ENCODE measurements at regions not wholly inside any gene's neighbourhood (a gene's known extent, or its start where the extent isn't known, plus 50 kb on each side); places are given as distances from the start of the nearest gene placed in this dataset.
"Not testable (repeated sequence)": the region's sequence is repeated elsewhere in the genome, so short reads cannot be mapped to it uniquely, and the experiment has no call there.

DNA sequence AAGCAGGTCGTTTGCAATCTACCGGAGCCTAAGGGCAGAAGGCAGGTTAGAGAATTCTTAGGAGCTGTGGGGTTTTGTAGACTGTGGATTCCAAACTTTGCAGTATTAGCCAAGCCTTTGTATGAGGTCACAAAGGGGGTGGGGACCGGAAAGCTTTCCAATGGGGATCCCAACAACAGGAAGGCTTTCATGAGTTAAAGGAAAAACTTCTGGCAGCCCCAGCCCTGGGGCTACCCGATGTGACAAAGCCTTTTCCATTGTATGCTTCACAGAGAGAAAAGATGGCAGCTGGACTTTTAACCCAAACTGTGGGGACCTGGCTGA, 199.2 kb upstream of the PZP start:
- DNase-seq = not testable (repeated sequence)

DNA sequence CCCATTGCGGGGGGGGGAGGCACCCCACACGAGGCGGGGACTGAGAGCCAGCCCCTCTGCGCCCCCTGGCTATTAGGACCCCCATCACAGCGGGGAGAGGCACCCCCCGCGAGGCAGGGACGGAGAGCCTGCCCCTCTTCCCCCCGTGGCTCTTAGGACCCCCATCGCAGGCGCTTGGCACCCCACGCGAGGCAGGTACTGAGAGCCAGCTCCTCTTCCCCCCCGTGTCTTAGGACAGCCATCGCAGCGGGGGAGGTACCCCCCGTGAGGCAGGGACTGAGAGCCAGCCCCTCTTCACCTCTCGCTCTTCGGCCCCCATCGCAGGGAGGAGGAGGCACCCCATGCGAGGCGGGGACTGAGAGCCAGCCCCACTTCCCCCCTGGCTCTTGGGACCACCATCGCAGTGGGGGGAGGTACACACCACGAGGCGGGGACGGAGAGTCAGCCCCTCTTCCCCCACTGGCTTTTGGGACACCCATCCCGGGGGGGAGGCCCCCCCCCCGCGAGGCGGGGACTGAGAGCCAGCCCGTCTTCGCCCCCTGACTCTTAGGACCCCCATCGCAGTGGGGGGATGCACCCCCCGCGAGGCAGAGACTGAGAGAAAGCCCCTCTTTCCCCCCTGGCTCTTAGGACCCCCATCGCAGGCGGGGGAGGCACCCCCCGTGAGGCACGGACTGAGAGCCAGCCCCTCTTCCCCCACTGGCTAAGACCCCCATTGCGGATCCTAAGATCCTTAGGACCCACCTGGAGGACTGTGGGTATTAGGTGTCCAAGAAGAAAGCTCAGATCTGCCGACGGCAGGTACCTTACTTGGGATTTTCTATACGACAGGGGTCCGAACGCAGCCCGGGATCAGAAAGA, 198.6 kb upstream of the PZP start:
- no peak for DNase-seq

DNA sequence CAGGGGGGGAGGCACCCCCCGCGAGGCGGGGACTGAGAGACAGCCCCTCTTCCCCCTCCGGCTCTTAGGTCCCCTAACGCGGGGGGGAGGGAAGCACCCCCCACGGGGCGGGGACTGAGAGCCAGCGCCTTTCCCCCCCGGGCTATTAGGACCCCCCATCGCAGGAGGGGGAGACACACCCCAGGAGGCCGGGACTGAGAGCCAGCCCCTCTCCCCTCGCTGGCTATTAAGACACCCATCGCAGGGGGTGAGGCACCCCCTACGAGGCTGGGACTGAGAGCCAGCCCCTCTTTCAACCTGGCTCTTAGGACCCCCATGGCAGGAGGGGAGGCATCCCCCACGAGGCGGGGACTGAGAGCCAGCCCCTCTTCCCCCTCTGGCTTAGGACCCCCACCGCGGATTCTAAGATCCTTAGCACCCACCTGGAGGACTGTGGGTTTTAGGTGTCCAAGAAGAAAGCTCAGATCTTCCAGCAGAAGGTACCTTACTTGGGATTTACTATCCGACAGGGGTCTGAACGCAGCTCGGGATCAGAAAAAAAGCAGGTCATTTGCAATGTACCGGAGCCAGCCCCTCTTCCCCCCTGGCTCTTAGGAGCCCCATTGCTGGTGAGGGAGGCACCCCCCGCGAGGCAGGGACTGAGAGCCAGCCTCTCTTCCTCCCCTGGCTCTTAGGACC, 197.8 kb upstream of the PZP start:
- no peak for DNase-seq

DNA sequence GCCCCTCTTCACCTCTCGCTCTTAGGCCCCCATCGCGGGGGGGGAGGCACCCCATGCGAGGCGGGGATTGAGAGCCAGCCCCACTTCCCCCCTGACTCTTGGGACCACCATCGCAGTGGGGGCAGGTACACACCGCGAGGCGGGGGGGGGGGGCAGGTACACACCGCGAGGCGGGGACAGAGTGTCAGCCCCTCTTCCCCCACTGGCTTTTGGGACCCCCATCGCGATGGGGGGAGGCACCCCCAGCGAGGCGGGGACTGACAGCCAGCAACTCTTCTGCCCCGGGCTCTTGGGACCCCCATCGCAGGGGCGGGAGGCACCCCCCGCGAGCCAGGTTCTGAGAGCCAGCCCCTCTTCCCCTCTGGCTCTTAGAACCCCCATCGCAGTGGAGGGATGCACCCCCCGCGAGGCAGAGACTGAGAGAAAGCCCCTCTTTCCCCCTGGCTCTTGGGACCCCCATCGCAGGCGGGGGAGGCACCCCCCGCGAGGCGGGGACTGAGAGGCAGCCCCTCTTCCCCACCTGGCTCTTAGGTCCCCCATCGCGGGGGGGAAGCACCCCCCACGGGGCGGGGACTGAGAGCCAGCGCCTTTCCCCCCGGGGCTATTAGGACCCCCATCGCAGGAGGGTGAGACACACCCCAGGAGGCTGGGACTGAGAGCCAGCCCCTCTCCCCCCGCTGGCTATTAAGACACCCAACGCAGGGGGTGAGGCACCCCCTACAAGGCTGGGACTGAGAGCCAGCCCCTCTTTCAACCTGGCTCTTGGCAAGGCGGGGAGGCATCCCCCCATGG, 196.5 kb upstream of the PZP start:
- no peak for DNase-seq

DNA sequence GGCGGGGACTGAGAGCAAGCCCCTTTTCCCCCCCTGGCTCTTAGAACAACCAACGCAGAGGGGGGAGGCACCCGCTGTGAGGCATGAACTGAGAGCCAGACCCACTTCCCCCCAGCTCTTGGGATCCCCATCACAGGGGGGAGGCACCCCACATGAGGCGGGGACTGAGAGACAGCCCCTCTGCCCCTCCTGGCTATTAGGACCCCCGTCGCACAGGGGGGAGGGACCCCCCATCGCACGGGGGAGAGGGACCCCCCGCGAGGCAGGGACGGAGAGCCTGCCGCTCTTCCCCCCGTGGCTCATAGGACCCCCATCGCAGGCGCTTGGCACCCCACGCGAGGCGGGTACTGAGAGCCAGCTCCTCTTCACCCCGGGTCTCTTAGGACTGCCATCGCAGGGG, 195.8 kb upstream of the PZP start:
- DNase-seq = no peak

DNA sequence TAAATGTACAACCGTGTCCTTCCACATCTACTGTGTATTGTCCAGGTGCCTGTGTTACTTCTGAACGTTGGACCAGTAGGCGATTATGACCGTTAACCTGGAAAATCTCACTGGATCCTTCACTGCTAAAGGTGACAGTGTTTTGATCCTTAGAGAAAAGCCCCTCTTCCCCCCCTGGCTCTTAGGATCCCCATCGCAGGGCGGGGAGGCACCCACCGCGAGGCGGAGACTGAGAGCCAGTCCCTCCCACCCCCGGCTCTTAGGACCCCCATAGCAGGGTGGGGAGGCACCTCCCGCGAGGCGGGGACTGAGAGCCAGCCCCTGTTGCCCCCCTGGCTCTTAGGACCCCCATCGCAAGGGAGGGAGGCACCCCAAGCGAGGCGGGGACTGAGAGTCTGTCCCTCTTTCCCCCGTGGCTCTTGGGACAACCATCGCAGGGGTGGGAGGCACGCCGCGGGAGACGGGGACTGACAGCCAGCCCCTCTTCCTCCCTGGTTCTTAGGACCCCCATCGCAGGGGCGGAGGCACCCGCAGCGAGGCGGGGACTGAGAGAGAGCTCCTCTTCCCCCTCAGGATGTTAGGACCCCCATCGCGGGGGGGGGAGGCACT, 194.3 kb upstream of the PZP start:
- DNase-seq = not testable (repeated sequence)

DNA sequence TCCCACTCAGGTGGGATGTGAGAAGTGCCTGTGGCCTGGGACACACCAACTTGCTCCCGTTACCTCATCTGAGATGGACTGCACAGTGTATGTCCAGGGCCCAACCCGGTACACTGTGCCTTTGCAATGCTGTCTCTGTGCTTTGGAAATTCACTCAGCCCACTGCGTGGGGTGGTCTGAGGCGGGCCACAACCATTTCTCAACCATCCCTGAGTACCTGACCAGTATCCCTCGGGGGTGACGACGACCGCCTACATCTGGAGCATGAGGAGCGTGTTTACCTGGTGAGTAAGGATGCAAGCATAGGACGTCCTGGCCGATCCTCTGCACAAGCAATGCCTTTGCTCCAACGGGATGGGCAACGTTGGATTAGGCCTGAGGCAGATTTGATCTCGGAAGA, 188.2 kb upstream of the PZP start:
- not testable (repeated sequence) for DNase-seq

DNA sequence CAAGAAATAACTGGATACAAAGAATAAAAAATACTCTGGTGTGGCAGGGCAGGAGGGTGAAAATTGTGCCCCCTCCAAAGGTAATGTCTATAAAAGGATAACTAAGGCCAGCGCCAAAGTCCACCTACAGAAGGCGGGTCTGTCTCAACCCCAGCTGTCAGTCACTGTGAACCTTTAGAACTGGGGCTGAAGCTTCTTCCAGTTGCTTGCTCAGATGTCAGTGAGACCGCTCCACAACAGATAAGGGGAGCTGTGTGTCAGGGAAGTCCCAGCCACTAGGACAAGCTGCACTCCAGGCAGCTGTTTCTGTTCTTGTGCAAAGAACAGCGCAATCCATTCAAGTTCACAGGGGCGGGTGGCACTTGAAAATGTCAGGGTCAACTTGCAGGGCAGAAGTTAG, 187.0 kb upstream of the PZP start:
- DNase-seq = not testable (repeated sequence)

DNA sequence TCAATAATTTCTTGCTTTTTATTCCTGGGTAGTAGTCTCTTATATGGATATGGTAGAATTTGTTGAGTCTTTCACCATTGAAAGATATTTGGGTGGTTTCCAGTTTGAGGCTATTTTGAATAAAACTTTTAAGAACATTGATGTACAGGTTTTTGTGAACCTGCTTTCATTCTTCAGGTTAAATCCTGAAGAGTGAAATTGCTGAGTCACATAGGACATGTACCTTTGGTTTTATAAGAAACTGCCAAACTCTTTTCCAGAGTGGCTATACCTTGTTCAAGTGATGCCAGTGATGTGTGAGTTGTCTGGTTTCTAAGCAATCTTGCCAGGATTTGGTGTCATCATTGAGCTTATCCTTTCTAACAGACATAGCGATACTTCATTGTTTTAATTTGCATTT, 184.6 kb upstream of the PZP start:
- no peak for DNase-seq

DNA sequence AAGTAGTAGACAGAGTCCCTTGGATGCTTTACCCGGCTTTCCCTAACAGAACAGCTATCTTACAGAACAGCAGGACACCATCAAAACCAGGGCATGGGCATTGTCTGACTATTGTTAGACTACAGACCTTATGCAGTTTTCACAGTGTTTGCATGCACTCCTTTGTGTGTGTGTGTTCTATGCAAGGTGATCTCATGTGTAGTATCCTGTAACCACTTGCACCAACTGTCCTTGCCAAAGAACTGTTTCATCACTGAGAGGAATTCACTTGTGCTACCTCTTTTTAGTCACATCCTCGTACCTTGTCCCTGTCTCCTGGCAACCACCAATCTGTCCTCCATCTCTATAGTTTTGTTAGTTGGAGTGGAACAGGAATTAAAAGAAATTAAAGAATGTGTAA, 183.6 kb upstream of the PZP start:
- no peak for DNase-seq

DNA sequence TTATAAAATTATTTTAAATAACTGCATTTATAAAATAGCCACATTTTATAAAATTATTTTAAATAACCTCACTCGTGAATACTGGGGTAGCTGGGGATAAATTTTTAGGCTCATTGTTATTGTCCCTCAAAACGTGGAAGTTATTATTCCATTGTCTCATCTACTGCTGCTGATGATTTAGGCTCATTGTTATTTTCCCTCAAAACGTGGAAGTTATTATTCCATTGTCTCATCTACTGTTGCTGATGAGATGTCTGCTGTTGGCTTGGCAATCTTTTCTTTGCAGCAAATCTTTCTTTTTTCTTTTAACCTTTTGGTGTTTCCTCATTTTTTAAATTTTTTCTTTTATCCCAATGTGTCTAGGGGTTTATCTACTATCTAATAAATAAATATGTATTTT, 182.6 kb upstream of the PZP start:
- DNase-seq = no peak

DNA sequence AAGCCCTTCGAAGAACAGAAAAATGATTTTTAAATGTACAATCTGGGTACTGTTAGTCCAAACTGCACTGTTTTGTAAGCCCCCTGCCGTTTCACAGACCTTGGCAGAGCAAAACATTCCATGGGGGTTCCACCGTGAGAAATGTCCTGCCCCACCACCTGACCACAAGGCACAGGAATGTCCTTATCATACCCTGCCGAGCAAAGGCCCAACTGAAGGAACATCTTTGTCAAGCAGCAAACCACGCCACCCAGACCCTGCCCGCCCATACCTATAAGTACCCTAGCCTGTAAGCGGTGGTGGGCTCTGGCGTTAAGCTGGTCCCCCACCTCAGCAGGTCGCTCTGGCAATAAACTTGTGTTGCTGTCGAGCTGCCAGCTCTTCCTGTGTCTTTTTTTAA, 181.6 kb upstream of the PZP start:
- DNase-seq = no peak

DNA sequence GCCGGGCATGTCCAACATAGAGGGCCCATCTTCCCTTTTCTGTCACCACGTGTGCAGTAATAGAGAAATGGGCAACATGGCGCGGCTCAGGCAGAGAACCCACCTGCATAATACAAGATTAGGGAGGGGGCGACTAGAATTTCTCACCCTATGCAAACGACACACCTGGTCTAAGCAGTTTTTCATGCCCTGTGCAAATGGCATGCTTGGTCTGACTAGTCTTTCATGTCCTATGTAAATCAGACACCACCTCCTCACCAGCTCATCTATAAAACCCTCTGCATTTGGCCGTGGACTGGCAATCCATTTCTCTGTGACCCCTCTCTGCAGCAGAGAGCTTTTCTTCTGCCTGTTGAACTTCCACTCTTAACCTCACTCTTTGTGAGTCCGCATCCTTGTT, 180.2 kb upstream of the PZP start:
- DNase-seq = no peak

DNA sequence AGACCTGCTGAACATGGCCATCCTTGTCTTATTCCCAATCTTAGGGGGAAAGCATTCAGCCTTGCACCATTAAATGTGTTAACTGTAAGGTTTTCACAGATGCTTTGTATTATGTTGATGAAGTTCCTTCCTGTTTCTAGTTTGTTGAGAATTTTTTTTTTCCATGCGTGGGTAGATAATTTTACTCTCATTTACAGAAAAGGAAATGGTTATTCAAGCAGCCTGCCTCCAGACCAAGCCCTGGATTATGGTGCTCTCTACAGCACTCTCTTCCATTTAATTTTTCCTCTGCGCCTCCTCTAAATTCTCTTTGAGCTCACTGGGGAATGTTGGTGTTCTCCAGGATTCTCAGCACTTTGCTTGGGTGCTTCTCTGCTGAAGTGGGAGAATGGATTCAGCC, 179.3 kb upstream of the PZP start:
- DNase-seq = no peak

DNA sequence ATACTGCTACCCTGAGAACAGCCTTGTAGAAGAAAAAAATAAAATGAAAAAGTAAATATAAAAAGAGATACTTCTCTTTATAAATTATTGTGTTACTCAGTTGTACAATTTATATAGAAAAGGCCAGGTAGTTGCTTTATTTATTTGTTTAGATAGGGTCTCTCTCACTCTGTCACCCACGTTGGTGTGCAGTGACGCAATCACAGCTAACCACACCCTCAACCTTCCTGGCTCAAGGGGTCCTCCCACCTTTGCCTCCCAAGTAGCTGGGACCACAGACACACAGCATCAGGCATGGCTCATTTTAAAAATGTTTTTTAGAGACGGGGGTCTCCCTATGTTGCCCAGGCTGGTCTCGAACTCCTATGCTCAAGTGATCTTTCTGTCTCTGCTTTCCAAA, 175.4 kb upstream of the PZP start:
- DNase-seq = no peak

DNA sequence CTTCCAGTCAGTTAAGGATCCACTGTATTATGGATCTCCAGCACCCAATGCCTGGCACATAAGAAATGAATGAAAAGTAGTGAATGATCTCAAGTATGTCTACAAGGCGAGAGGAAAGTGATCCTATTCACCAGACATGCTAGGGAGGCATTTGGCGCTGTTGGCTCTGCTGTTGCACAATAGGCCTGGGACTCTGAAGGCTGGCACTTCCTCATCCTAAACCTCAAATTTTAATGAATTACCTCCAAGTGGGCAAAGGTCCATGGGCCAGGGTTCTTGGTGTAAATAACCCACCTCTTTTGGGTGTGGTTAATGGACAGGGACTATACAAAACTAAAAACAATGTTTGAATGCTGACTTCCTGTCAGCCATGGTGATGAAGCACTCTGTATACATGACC, 173.4 kb upstream of the PZP start:
- no peak for DNase-seq

DNA sequence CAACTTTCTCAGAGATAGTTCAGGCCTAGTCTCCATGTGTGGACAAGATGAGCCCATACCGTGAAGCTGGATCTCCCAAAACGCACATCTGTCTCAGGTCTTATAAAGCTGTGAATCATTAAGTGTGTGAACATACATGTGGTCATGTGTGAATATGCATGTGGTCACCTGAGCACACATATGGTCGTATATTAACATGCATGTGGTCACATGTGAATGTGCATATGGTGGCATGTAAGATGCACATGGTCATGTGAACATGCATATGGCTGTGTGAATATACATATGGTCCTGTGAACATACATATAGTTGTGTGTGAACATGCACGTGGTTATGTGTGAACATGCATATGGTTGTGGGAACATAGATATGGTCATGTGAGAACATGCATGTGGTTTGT, 172.5 kb upstream of the PZP start:
- DNase-seq = no peak

DNA sequence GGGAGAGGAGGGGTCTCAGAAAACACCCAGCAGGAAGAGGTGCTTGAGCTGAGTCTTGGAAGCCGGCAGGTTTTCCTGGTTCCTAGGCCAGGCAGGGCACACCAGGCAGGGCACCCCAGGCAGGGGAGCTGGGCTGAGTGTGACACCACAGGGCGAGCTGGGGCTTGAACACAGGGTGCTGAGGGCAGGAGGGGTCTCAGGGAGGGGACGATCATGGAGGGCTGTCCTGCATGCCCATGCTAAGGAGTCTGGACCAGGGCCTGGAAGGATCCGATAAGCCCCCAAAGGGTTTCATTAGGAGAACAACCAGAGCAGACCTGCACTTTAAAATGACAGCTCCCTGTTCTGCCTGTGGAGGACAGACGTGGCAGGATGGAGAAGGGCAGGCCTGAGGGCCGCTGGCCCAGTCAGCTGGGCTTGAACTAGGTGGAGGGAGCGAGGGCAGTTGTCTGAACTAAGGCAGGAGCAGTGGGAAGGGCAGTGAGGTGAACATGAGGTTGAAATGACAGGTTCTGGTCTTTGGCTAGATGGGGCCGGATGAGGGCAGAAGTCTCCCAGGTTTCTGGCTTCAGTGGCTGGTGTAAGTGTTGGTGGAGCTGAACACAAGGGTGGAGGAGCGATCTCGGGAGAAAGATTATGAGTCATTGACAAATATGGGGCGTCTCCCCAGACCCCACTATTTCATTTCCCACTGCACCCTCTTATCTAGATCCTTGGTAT, 171.0 kb upstream of the PZP start:
- no peak for DNase-seq

DNA sequence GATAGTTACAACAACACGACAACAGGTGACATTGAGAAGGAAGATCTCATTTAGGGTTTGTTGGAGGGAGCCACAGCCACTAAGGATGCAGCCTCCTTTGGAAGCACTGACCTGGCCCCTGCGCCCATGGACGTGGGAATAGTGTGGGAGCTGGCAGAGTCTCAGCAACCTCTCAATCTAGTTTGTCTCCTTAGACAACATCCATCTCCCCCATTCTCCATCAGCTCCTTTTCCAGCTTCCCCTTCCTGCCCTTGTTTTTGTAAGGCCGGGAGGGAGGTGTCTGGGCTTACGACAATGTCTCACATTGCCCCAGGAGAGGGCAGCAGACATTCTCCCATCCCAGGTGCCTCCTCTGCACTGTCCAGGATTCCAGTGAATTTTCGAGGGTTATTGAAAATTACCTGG, 170.2 kb upstream of the PZP start:
- DNase-seq = no peak

DNA sequence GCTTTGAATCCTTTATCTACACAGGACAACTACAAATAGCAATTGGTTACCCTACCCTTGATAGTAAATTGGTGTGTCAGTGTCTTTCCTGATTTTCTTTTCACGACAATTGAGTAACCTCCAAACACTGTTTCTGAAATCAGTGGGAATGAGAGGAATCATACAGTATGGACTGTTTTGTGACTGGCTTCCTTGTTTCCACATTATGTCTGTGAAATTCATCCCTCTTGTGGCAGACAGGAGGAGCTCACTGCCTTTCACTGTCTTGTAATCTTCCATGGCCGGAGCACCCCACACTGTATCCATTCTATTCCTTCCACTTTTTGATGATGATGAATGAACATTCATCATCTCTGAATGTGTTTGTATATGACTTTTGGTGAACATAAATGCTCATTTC, 164.0 kb upstream of the PZP start:
- DNase-seq = no peak

DNA sequence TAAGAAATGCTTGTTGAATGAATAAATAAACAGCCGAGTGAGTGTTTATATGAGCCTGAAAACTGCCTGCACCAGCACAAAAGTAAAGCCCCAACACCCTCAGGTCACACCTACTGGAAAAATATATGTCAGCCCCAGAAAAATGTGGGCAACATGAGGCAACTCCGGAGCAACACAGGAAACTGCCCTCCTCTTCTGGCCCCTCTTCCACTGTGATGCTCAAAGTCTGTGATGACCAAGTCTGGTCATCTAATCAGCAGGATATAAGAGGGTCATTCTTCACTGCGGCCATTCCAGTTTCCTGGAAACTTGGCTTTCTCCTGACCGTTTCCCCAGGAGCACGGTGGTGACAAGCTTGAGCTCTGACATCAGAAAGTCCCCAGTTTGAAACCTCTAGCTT, 159.6 kb upstream of the PZP start:
- no peak for DNase-seq

DNA sequence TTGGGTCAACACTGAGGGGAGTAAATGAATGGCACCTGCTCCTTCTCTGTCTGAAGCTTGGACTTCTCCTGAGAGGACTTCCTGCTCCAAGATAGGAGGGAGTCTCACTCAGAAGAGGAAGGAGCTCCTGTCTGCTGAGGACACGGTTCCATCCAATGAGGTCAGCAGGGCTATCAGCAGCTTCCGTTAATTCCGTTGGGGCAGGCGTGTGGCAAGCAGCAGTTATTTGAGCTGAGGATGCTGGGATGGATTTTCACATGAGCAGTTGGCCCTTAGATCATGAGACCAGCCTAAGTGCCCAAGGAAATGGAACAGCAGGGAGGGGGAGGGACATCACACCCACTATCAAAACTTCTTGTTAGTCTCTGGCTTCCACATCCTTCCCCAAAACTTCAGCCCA, 159.0 kb upstream of the PZP start:
- no peak for DNase-seq

DNA sequence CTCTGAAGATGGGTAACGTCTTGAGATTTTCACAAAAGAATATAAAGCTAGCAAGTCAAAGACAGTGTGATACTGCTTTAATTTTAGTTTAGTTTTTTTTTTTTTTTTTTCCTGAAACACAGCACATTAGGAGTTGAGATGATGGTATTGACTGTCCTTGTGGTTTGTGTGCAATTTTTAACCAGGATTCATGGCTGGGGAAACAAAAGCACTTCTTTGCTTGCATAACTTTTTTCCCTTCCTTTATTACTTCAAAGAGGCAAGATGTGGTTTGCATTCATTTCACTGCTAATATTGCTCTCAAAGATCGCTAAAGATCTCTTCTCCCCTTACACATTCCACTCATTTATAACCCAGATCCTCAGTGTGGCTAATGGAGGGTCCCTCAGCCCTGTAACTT, 157.1 kb upstream of the PZP start:
- DNase-seq = no peak

Measured in activated CD4-positive, alpha-beta T cell treated with anti-CD3 and anti-CD28 coated beads, Interleukin-2, amount 50 U/mL, for 4 hours (primary cell).